RWPE2 (cell line): ENCODE measurements at regions not wholly inside any gene's neighbourhood (a gene's known extent, or its start where the extent isn't known, plus 50 kb on each side); places are given as distances from the start of the nearest gene placed in this dataset.

Experiments
- ATAC-seq: fragments of 200-7000 bp; cut with Tn5 transposase; 3 replicates; pipeline ENCODE4 v1.9.1; 2021; ENCODE audit warnings: low read depth
- DNase-seq: peaks from one replicate; pipeline ENCODE4 v3.0.0-alpha.2; 2020; ENCODE audit warnings: low spot score
- H3K27ac ChIP-seq: fragments of 450-650 bp; 2 replicates; pipeline ENCODE4 v1.5.1; 2017; ENCODE audit warnings: mild to moderate bottlenecking; ENCODE audit not compliant: poor library complexity, severe bottlenecking
- H3K27me3 ChIP-seq: fragments of 250-450 bp; sonication (Bioruptor Pico); 2 replicates; pipeline ENCODE4 v1.5.1; 2021; ENCODE audit warnings: mild to moderate bottlenecking, moderate library complexity; ENCODE audit not compliant: insufficient read depth, poor library complexity, severe bottlenecking
- H3K36me3 ChIP-seq: fragments of 250-450 bp; sonication (Bioruptor Pico); 2 replicates; pipeline ENCODE4 v1.5.1; 2020; ENCODE audit warnings: low read depth, mild to moderate bottlenecking, moderate library complexity
- H3K4me1 ChIP-seq: fragments of 250-450 bp; sonication (Bioruptor Pico); 2 replicates; pipeline ENCODE4 v1.5.1; 2021; ENCODE audit warnings: mild to moderate bottlenecking, moderate library complexity; ENCODE audit not compliant: insufficient read depth, poor library complexity, severe bottlenecking
- H3K4me3 ChIP-seq: fragments of 250-450 bp; sonication (Bioruptor Pico); 2 replicates; pipeline ENCODE4 v1.5.1; 2021; ENCODE audit warnings: mild to moderate bottlenecking, moderate library complexity; ENCODE audit not compliant: severe bottlenecking
- H3K9me3 ChIP-seq: fragments of 250-450 bp; sonication (Bioruptor Pico); 2 replicates; pipeline ENCODE4 v1.5.1; 2021; ENCODE audit warnings: mild to moderate bottlenecking, moderate library complexity; ENCODE audit not compliant: severe bottlenecking
- TF ChIP-seq, protein P1 (sequence below): fragments of 450-650 bp; IDR thresholded peaks from one replicate; pipeline ENCODE4 v1.5.1; 2017; ENCODE audit warnings: mild to moderate bottlenecking, moderate library complexity; ENCODE audit not compliant: poor library complexity, severe bottlenecking

GRCh38 chr6:47159763-47160162 is 117.6 kb upstream of the ADGRF1 start:
- TF ChIP-seq, protein P1, sequence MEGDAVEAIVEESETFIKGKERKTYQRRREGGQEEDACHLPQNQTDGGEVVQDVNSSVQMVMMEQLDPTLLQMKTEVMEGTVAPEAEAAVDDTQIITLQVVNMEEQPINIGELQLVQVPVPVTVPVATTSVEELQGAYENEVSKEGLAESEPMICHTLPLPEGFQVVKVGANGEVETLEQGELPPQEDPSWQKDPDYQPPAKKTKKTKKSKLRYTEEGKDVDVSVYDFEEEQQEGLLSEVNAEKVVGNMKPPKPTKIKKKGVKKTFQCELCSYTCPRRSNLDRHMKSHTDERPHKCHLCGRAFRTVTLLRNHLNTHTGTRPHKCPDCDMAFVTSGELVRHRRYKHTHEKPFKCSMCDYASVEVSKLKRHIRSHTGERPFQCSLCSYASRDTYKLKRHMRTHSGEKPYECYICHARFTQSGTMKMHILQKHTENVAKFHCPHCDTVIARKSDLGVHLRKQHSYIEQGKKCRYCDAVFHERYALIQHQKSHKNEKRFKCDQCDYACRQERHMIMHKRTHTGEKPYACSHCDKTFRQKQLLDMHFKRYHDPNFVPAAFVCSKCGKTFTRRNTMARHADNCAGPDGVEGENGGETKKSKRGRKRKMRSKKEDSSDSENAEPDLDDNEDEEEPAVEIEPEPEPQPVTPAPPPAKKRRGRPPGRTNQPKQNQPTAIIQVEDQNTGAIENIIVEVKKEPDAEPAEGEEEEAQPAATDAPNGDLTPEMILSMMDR = no peak
- Histone ChIP-seq H3K36me3 (no peaks in the 10 kb centered on the region), H3K27me3 (no peaks in the 10 kb centered on the region), H3K9me3 (no peaks in the 10 kb centered on the region), H3K27ac (no peak overlapping the region), H3K4me3 (no peak overlapping the region), H3K4me1 (peaks cover 23% of the 10 kb centered on the region)
- ATAC-seq (no peak), DNase-seq (no peak)

GRCh38 chr6:47157653-47158219 is 115.6 kb upstream of the ADGRF1 start:
- ATAC-seq (no peak), DNase-seq (no peak)
- Histone ChIP-seq H3K27ac (no peak overlapping the region), H3K27me3 (no peaks in the 10 kb centered on the region), H3K36me3 (no peaks in the 10 kb centered on the region), H3K4me3 (no peak overlapping the region), H3K9me3 (no peaks in the 10 kb centered on the region), H3K4me1 (peaks cover 23% of the 10 kb centered on the region)
- TF ChIP-seq, protein P1 = no peak

- H3K36me3 ChIP-seq = no peaks in the 10 kb centered on the region
- ATAC-seq (no peak), DNase-seq (no peak)
- no peaks in the 10 kb centered on the region for H3K27me3 ChIP-seq
- TF ChIP-seq, protein P1 = no peak
- H3K9me3 ChIP-seq = no peaks in the 10 kb centered on the region
- peaks cover 20% of the 10 kb centered on the region for H3K4me1 ChIP-seq
- H3K4me3 ChIP-seq = no peak overlapping the region
- H3K27ac ChIP-seq = no peak overlapping the region
Observed at GRCh38 chr6:47157063-47157462, 114.9 kb upstream of the ADGRF1 start.

DNA sequence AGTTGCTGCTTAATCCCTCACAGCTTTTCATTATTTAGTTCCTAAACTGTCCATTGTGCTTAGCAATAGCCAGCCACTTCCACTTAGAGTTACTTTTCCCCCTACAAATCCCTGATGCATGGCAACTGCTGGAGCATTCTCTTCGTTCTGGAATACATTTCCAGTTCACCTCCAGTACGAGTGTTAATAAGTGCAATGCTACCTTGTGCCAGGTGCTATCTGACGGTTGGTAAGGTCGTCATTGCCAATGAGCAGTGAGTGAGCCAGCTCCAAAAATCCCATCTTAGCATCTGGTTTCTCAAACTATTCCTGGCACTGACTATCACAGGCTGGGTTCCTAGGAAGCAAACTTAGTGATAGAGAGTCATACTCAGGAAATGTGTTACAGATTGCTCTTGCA is 114.1 kb upstream of the ADGRF1 start:
- Histone ChIP-seq H3K4me3 (no peak overlapping the region), H3K9me3 (no peaks in the 10 kb centered on the region), H3K27ac (no peak overlapping the region), H3K36me3 (no peaks in the 10 kb centered on the region), H3K27me3 (no peaks in the 10 kb centered on the region), H3K4me1 (peaks cover 11% of the 10 kb centered on the region)
- DNase-seq (no peak), ATAC-seq (no peak)
- TF ChIP-seq, protein P1 = no peak

DNA sequence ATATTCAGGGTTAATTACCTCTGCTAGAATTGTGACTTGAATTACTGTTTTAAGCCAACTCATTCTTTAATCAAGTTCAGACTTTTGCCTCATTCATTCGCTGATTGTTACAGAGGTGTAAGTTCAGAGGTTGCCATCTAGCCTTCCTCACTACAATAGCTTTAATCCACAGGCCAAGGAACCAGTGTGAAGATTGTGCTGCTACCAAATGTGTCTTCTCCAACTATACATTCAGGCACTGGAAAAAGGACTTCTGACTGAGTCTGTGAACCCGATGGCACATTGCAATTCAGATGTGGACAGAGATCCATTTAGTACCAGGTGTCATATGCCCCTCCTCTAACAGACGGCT is 111.2 kb upstream of the ADGRF1 start:
- Histone ChIP-seq H3K27me3 (no peaks in the 10 kb centered on the region), H3K4me3 (no peak overlapping the region), H3K27ac (peak overlapping the region; percentile 12), H3K36me3 (no peaks in the 10 kb centered on the region), H3K9me3 (no peaks in the 10 kb centered on the region), H3K4me1 (peaks cover 5% of the 10 kb centered on the region)
- DNase-seq = no peak
- ATAC-seq = peak; percentile 14; the same call in 1 of the 3 replicates
- TF ChIP-seq, protein P1 = no peak
